Neural progenitor cell (in vitro differentiated cells): ENCODE measurements at regions not wholly inside any gene's neighbourhood (a gene's known extent, or its start where the extent isn't known, plus 50 kb on each side); places are given as distances from the start of the nearest gene placed in this dataset.

Source experiments
- CTCF ChIP-seq: fragments of 200-600 bp; sonication (generic); IDR thresholded peaks from 2 replicates; pipeline ENCODE4 v1.5.1; 2017; ENCODE audit warnings: antibody characterized with exemption, mild to moderate bottlenecking
- EZH2 ChIP-seq: fragments of 200-600 bp; sonication (generic); IDR thresholded peaks from 2 replicates; pipeline ENCODE4 v1.6.1; 2017; ENCODE audit warnings: antibody characterized with exemption, mild to moderate bottlenecking, moderate library complexity

- TF ChIP-seq EZH2 (no peak), CTCF (no peak)
Observed at GRCh38 chr13:42686165-42686564, 95.2 kb upstream of the FAM216B start.
